ENCODE measurements at regions not wholly inside any gene's neighbourhood (a gene's known extent, or its start where the extent isn't known, plus 50 kb on each side); places are given as distances from the start of the nearest gene placed in this dataset.

- Histone ChIP-seq H3K4me3 (ENCODE audit: low read depth, low read length) (no peak overlapping the region), H3K36me3 (ENCODE audit: control insufficient read depth in 2 of 2, insufficient read depth in 1 of 2, low read length in 2 of 2) (no peaks in the 10 kb centered on the region), H3K9me3 (ENCODE audit: control insufficient read depth, insufficient read depth, low read depth, low read length) (no peaks in the 10 kb centered on the region), H3K4me1 (ENCODE audit: control insufficient read depth, insufficient read depth, low read length) (no peaks in the 10 kb centered on the region), H3K27ac (ENCODE audit: extremely low read depth, low read depth, low read length) (no peak overlapping the region)
- ChIA-PET POLR2A (no interaction called here), CTCF (no interaction called here)
- TF ChIP-seq ZBTB17 (tag by site-specific recombination; IDR thresholded peaks at IDR 0.05) (no peak), EGR2 (tag by site-specific recombination; IDR thresholded peaks at IDR 0.05; ENCODE audit: low read depth) (no peak), ZNF138 (tag by site-specific recombination; IDR thresholded peaks at IDR 0.05; ENCODE audit: borderline replicate concordance) (no peak), ZNF704 (tag by site-specific recombination; IDR thresholded peaks at IDR 0.05) (no peak), ZNF585B (tag by site-specific recombination; IDR thresholded peaks at IDR 0.05) (no peak), ZNF785 (tag by site-specific recombination; IDR thresholded peaks at IDR 0.05) (no peak), ZSCAN4 (tag by site-specific recombination; IDR thresholded peaks at IDR 0.05) (no peak), SCRT2 (tag by site-specific recombination; IDR thresholded peaks at IDR 0.05) (no peak), ZEB2 (tag by site-specific recombination; IDR thresholded peaks at IDR 0.05) (no peak)
These were observed 113.2 kb upstream of the CD93 start for GRCh38 chr20:23199356-23199755.

GRCh38 chr20:23198815-23199214 is 112.7 kb upstream of the CD93 start:
- ChIA-PET CTCF (no interaction called here), POLR2A (no interaction called here)
- Histone ChIP-seq H3K36me3 (ENCODE audit: control insufficient read depth in 2 of 2, insufficient read depth in 1 of 2, low read length in 2 of 2) (no peaks in the 10 kb centered on the region), H3K27ac (ENCODE audit: extremely low read depth, low read depth, low read length) (no peak overlapping the region), H3K9me3 (ENCODE audit: control insufficient read depth, insufficient read depth, low read depth, low read length) (no peaks in the 10 kb centered on the region), H3K4me3 (ENCODE audit: low read depth, low read length) (no peak overlapping the region), H3K4me1 (ENCODE audit: control insufficient read depth, insufficient read depth, low read length) (no peaks in the 10 kb centered on the region)
- TF ChIP-seq ZNF266 (tag by site-specific recombination; IDR thresholded peaks at IDR 0.05; ENCODE audit: low read depth): no peak

GRCh38 chr20:23197836-23198235 is 111.7 kb upstream of the CD93 start:
- H3K36me3 ChIP-seq (ENCODE audit: control insufficient read depth in 2 of 2, insufficient read depth in 1 of 2, low read length in 2 of 2): no peaks in the 10 kb centered on the region
- POLR2A ChIA-PET: no interaction called here
- H3K9me3 ChIP-seq (ENCODE audit: control insufficient read depth, insufficient read depth, low read depth, low read length): no peaks in the 10 kb centered on the region
- no peak overlapping the region for H3K4me3 ChIP-seq (ENCODE audit: low read depth, low read length)
- no peak for TF ChIP-seq ZNF621 (tag by site-specific recombination; IDR thresholded peaks at IDR 0.05)
- no peak for TF ChIP-seq CTCF (tag by site-specific recombination; IDR thresholded peaks at IDR 0.05)
- TF ChIP-seq ZBTB48 (tag by site-specific recombination; IDR thresholded peaks at IDR 0.05): no peak
- no peak for TF ChIP-seq REPIN1 (tag by site-specific recombination; IDR thresholded peaks at IDR 0.05; ENCODE audit: low read depth)
- no peak for TF ChIP-seq ZNF18 (tag by site-specific recombination; IDR thresholded peaks at IDR 0.05)
- TF ChIP-seq GFI1B (tag by site-specific recombination; IDR thresholded peaks at IDR 0.05): no peak
- TF ChIP-seq ZNF76 (tag by site-specific recombination; IDR thresholded peaks at IDR 0.05; ENCODE audit: borderline replicate concordance, low read depth): no peak
- TF ChIP-seq ZNF660 (tag by site-specific recombination; IDR thresholded peaks at IDR 0.05): no peak
- TF ChIP-seq ZNF138 (tag by site-specific recombination; IDR thresholded peaks at IDR 0.05; ENCODE audit: borderline replicate concordance): no peak
- no peak for TF ChIP-seq ZNF707 (tag by site-specific recombination; IDR thresholded peaks at IDR 0.05)
- no peak for TF ChIP-seq ZNF350 (tag by site-specific recombination; IDR thresholded peaks at IDR 0.05)
- CTCF ChIA-PET: no interaction called here
- H3K27ac ChIP-seq (ENCODE audit: extremely low read depth, low read depth, low read length): no peak overlapping the region
- no peaks in the 10 kb centered on the region for H3K4me1 ChIP-seq (ENCODE audit: control insufficient read depth, insufficient read depth, low read length)
